PFSK-1 (cell line): ENCODE measurements at regions not wholly inside any gene's neighbourhood (a gene's known extent, or its start where the extent isn't known, plus 50 kb on each side); places are given as distances from the start of the nearest gene placed in this dataset.

Source experiments
- FOXP2 ChIP-seq: optimal IDR thresholded peaks from 2 replicates; pipeline ENCODE3; 2011; ENCODE audit warnings: borderline replicate concordance, control low read depth, inconsistent platforms; ENCODE audit not compliant: insufficient read depth; ENCODE audit errors: extremely low read length, extremely low read depth
- POLR2AphosphoS5 ChIP-seq: IDR thresholded peaks from 2 replicates; pipeline ENCODE4 v1.6.1; 2012; ENCODE audit warnings: low read depth, mild to moderate bottlenecking, control low read depth, low read length, moderate library complexity
- REST ChIP-seq, 2 experiments: IDR thresholded peaks; 2 replicates each; pipeline versions ENCODE4 v1.6.1 to v1.8.0; 2011 to 2012; ENCODE audit warnings: low read depth in 2 of 2, low read length in 2 of 2, control low read depth in 1 of 2, inconsistent platforms in 1 of 2, mild to moderate bottlenecking in 1 of 2, moderate library complexity in 1 of 2; ENCODE audit not compliant: insufficient read depth in 1 of 2
- SIN3A ChIP-seq: IDR thresholded peaks from 2 replicates; pipeline ENCODE4 v1.6.1; 2012; ENCODE audit warnings: mild to moderate bottlenecking, low read length, moderate library complexity, borderline replicate concordance; ENCODE audit not compliant: insufficient read depth
- TAF1 ChIP-seq: IDR thresholded peaks from 2 replicates; pipeline ENCODE4 v1.6.1; 2012; ENCODE audit warnings: low read length, control low read depth, borderline replicate concordance; ENCODE audit not compliant: insufficient read depth

- no peak for TF ChIP-seq FOXP2
- no peak for TF ChIP-seq POLR2AphosphoS5
- TF ChIP-seq TAF1: no peak
- no peak for TF ChIP-seq REST (IDR thresholded peaks at IDR 0.05; ENCODE audit: insufficient read depth in 1 of 2, low read depth in 2 of 2, low read length in 2 of 2)
- no peak for TF ChIP-seq SIN3A
These were observed 628.0 kb downstream of the EPHA7 start for GRCh38 chr6:92791403-92791802.

GRCh38 chr6:92790381-92790780 is 629.0 kb downstream of the EPHA7 start:
- TF ChIP-seq REST (IDR thresholded peaks at IDR 0.05; ENCODE audit: insufficient read depth in 1 of 2, low read depth in 2 of 2, low read length in 2 of 2) (no peak), POLR2AphosphoS5 (no peak), FOXP2 (no peak)

GRCh38 chr6:92784235-92784634 is 635.1 kb downstream of the EPHA7 start:
- TF ChIP-seq POLR2AphosphoS5 (no peak), SIN3A (no peak), FOXP2 (no peak), TAF1 (no peak), REST (IDR thresholded peaks at IDR 0.05; ENCODE audit: insufficient read depth in 1 of 2, low read depth in 2 of 2, low read length in 2 of 2) (no peak)

GRCh38 chr6:92779746-92780145 is 639.6 kb downstream of the EPHA7 start:
- no peak for TF ChIP-seq FOXP2

GRCh38 chr6:92777146-92777740 is 642.1 kb downstream of the EPHA7 start:
- TF ChIP-seq SIN3A: no peak
- no peak for TF ChIP-seq REST (IDR thresholded peaks at IDR 0.05; ENCODE audit: insufficient read depth in 1 of 2, low read depth in 2 of 2, low read length in 2 of 2)
- no peak for TF ChIP-seq POLR2AphosphoS5
- no peak for TF ChIP-seq FOXP2
- TF ChIP-seq TAF1: no peak
